OCI-LY3 (cell line): ENCODE measurements at regions not wholly inside any gene's neighbourhood (a gene's known extent, or its start where the extent isn't known, plus 50 kb on each side); places are given as distances from the start of the nearest gene placed in this dataset.
"Not testable (repeated sequence)": the region's sequence is repeated elsewhere in the genome, so short reads cannot be mapped to it uniquely, and the experiment has no call there.

Experiments
- H2AFZ ChIP-seq: fragments of 200-600, 300-600 bp; shearing (Covaris generic); 2 replicates; pipeline ENCODE4 v1.6.0; 2014; ENCODE audit warnings: antibody characterized with exemption, low read depth, low read length
- H3K27ac ChIP-seq: fragments of 200-600, 300-600 bp; sonication (generic); 2 replicates; pipeline ENCODE4 v1.5.1; 2014; ENCODE audit warnings: mild to moderate bottlenecking, low read length, moderate library complexity, mixed read lengths
- H3K27me3 ChIP-seq: fragments of 200-600, 300-600 bp; sonication (generic); 2 replicates; pipeline ENCODE4 v1.6.1; 2014; ENCODE audit warnings: low read depth, low read length, mixed read lengths
- H3K36me3 ChIP-seq: fragments of 200-600, 300-600 bp; sonication (generic); replicated peaks from 2 replicates; pipeline ENCODE3; 2014; ENCODE audit warnings: low read depth, low read length, mixed read lengths
- H3K4me1 ChIP-seq: fragments of 300-600, 200-600 bp; sonication (generic); 2 replicates; pipeline ENCODE4 v1.6.1; 2014; ENCODE audit warnings: low read length, mixed read lengths
- H3K4me2 ChIP-seq: fragments of 200-600, 300-600 bp; sonication (generic); 2 replicates; pipeline ENCODE4 v1.6.1; 2014; ENCODE audit warnings: low read length, mixed read lengths
- H3K4me3 ChIP-seq: fragments of 300-600, 200-600 bp; sonication (generic); 2 replicates; pipeline ENCODE4 v1.5.1; 2014; ENCODE audit warnings: antibody characterized with exemption, mild to moderate bottlenecking, low read length, moderate library complexity
- H3K79me2 ChIP-seq: fragments of 300-600, 200-600 bp; shearing (Covaris generic); 2 replicates; pipeline ENCODE4 v1.6.1; 2014; ENCODE audit warnings: mild to moderate bottlenecking, low read length, mixed read lengths
- H3K9ac ChIP-seq: fragments of 300-600, 200-600 bp; shearing (Covaris generic); 2 replicates; pipeline ENCODE4 v1.6.0; 2014; ENCODE audit warnings: mild to moderate bottlenecking, low read length, moderate library complexity
- H3K9me3 ChIP-seq: fragments of 200-600, 300-600 bp; shearing (Covaris generic); 2 replicates; pipeline ENCODE4 v1.6.1; 2014; ENCODE audit warnings: low read length, mixed read lengths; ENCODE audit not compliant: insufficient read depth
- H4K20me1 ChIP-seq: fragments of 200-600, 300-600 bp; sonication (generic); 2 replicates; pipeline ENCODE4 v1.6.1; 2016; ENCODE audit warnings: low read length, mixed read lengths; ENCODE audit not compliant: insufficient read depth
- EZH2phosphoT487 ChIP-seq: fragments of 200-600 bp; shearing (Covaris generic); IDR thresholded peaks from 2 replicates; pipeline ENCODE4 v1.6.1; 2018; ENCODE audit warnings: antibody characterized with exemption, mixed run types, low read depth
- TF ChIP-seq, protein P1 (sequence below): fragments of 200-600, 300-600 bp; sonication (generic); IDR thresholded peaks from 2 replicates; pipeline ENCODE4 v1.5.1; 2014; ENCODE audit warnings: antibody characterized with exemption, low read length, low read depth

- H2AFZ ChIP-seq: no peak overlapping the region
- TF ChIP-seq, protein P1, sequence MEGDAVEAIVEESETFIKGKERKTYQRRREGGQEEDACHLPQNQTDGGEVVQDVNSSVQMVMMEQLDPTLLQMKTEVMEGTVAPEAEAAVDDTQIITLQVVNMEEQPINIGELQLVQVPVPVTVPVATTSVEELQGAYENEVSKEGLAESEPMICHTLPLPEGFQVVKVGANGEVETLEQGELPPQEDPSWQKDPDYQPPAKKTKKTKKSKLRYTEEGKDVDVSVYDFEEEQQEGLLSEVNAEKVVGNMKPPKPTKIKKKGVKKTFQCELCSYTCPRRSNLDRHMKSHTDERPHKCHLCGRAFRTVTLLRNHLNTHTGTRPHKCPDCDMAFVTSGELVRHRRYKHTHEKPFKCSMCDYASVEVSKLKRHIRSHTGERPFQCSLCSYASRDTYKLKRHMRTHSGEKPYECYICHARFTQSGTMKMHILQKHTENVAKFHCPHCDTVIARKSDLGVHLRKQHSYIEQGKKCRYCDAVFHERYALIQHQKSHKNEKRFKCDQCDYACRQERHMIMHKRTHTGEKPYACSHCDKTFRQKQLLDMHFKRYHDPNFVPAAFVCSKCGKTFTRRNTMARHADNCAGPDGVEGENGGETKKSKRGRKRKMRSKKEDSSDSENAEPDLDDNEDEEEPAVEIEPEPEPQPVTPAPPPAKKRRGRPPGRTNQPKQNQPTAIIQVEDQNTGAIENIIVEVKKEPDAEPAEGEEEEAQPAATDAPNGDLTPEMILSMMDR: no peak
- TF ChIP-seq EZH2phosphoT487: no peak
- no peaks in the 10 kb centered on the region for H4K20me1 ChIP-seq
- no peak overlapping the region for H3K4me2 ChIP-seq
- no peak overlapping the region for H3K9ac ChIP-seq
- no peaks in the 10 kb centered on the region for H3K79me2 ChIP-seq
- H3K36me3 ChIP-seq: peaks cover under 1% of the 10 kb centered on the region
- H3K9me3 ChIP-seq: peaks cover 9% of the 10 kb centered on the region; the same call in 1 of the 2 replicates
- no peak overlapping the region for H3K27ac ChIP-seq
- H3K4me1 ChIP-seq: no peaks in the 10 kb centered on the region
- no peaks in the 10 kb centered on the region for H3K27me3 ChIP-seq
- no peak overlapping the region for H3K4me3 ChIP-seq
These were observed 206.8 kb downstream of the TXNL1 start for GRCh38 chr18:56431551-56431950.

- Histone ChIP-seq H3K9me3 (peaks cover 11% of the 10 kb centered on the region; the same call in 1 of the 2 replicates), H3K4me1 (no peaks in the 10 kb centered on the region), H3K9ac (no peak overlapping the region), H4K20me1 (no peaks in the 10 kb centered on the region), H3K27me3 (no peaks in the 10 kb centered on the region), H3K27ac (no peak overlapping the region), H3K4me3 (no peak overlapping the region), H2AFZ (no peak overlapping the region), H3K36me3 (peaks cover 2% of the 10 kb centered on the region), H3K79me2 (no peaks in the 10 kb centered on the region), H3K4me2 (no peak overlapping the region)
- TF ChIP-seq, protein P1: no peak
- no peak for TF ChIP-seq EZH2phosphoT487
These were observed 214.8 kb downstream of the TXNL1 start for GRCh38 chr18:56423626-56424025.

GRCh38 chr18:56421647-56422046, 216.7 kb downstream of the TXNL1 start:
- no peaks in the 10 kb centered on the region for H3K79me2 ChIP-seq
- peaks cover 2% of the 10 kb centered on the region for H3K36me3 ChIP-seq
- H3K4me1 ChIP-seq: no peaks in the 10 kb centered on the region
- H2AFZ ChIP-seq: no peak overlapping the region
- H3K27me3 ChIP-seq: no peaks in the 10 kb centered on the region
- H3K4me2 ChIP-seq: no peak overlapping the region
- no peak overlapping the region for H3K9ac ChIP-seq
- H4K20me1 ChIP-seq: no peaks in the 10 kb centered on the region
- H3K27ac ChIP-seq: no peak overlapping the region
- H3K4me3 ChIP-seq: no peak overlapping the region
- 0 out of 2 replicates have a peak, but pooled peaks cover 2% of the 10 kb centered on the region for H3K9me3 ChIP-seq
- TF ChIP-seq, protein P1: no peak
- no peak for TF ChIP-seq EZH2phosphoT487

DNA sequence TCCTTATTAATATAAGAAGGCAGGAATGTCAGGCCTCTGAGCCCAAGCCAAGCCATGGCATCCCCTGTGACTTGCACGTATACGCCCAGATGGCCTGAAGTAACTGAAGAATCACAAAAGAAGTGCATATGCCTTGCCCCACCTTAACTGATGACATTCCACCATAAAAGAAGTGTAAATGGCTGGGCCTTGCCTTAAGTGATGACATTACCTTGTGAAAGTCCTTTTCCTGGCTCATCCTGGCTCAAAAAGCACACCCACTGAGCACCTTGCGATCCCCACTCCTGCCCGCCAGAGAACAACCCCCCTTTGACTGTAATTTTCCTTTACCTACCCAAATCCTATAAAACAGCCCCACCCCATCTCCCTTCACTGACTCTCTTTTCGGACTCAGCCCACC, 217.5 kb downstream of the TXNL1 start:
- H3K27ac ChIP-seq, H3K79me2 ChIP-seq, H3K9me3 ChIP-seq, H3K4me2 ChIP-seq, H3K27me3 ChIP-seq, H3K36me3 ChIP-seq, H3K4me1 ChIP-seq, H3K4me3 ChIP-seq, H3K9ac ChIP-seq, H4K20me1 ChIP-seq, H2AFZ ChIP-seq: not testable (repeated sequence)

DNA sequence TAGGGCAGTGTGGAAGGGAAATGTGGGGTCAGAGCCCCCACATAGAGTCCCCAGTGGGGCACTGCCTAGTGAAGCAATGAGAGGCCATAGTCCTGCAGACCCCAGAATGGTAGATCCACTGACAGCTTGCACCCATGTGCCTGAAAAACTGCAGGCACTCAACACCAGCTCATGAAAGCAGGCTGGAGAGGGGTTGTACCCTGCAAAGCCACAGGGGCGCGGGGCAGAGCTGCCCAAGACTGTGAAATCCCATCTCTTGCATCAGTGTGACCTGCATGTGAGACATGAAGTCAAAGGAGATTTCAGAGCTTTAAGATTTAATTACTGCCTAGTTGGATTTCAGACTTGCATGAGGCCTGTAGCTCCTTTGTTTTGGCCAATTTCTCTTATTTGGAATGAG, 224.0 kb downstream of the TXNL1 start:
- Histone ChIP-seq H4K20me1 (no peaks in the 10 kb centered on the region), H3K4me2 (no peak overlapping the region), H3K36me3 (peaks cover 8% of the 10 kb centered on the region), H3K4me1 (no peaks in the 10 kb centered on the region), H3K9me3 (peaks cover 25% of the 10 kb centered on the region), H3K9ac (no peak overlapping the region), H3K27ac (no peak overlapping the region), H3K79me2 (no peaks in the 10 kb centered on the region), H3K4me3 (no peak overlapping the region), H2AFZ (no peak overlapping the region), H3K27me3 (no peaks in the 10 kb centered on the region)
- TF ChIP-seq, protein P1: no peak
- no peak for TF ChIP-seq EZH2phosphoT487
